ENCODE measurements at regions not wholly inside any gene's neighbourhood (a gene's known extent, or its start where the extent isn't known, plus 50 kb on each side); places are given as distances from the start of the nearest gene placed in this dataset.

DNA sequence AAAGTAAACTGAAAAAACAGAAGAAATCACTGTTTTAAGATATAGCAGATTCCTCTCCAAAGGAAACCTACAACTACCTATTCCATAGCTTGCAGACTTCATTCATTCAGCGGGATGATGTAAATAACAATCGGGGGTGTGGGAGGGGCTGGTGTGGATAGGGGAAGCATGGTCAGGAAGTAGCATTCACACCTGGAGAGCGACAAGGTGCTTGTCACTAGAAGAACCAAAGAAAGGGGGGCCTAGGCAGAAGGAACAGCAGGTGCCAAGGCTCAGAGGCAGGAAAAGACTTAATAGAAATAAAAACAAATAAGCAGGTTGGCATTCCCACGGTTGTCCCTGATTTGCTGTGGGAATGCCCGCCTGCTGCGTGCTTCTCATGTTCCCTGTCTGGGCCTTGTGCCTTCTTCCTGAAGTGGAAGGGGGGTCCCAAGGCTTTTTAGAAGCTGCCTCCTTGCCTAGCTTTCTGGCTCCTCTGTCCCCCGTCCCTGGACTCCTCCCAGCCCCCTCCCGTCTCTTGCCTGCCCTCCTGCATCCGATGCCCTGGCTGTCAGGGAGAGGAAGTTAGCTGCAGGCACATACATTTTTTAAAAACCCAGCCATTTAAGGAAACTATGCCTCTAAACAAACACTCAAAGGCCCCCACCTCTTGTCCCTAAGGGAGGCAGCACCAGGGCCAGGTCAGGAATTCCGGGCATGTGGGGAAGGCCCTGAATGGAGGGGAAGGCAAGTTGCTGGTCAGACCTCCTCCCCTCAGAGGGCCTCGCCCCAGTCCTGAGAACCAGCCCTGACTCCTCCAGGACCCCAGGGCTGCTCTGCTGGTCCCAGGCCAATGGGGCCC, 54.7 kb upstream of the PRDM11 start:
- DNase-seq (ENCODE audit: low spot score) = no peak

DNA sequence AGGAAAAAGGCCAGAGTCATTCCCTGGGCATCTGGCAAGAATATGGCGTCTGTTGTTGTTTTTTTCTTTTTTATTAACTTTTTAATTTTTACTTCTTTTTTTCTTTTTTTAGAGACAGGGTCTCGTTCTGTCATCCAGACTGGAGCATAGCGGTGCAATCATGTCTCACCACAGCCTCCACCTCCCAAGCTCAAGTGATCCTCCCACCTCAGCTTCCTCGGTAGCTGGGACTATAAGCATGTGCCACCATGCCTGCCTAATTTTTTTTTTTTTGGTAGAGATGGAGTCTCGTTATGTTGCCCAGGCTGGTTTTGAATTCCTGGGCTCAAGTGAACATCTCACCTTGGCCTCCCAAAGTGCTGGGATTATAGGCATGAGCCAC, 54.0 kb upstream of the PRDM11 start:
- no peak for DNase-seq (ENCODE audit: low spot score)

DNA sequence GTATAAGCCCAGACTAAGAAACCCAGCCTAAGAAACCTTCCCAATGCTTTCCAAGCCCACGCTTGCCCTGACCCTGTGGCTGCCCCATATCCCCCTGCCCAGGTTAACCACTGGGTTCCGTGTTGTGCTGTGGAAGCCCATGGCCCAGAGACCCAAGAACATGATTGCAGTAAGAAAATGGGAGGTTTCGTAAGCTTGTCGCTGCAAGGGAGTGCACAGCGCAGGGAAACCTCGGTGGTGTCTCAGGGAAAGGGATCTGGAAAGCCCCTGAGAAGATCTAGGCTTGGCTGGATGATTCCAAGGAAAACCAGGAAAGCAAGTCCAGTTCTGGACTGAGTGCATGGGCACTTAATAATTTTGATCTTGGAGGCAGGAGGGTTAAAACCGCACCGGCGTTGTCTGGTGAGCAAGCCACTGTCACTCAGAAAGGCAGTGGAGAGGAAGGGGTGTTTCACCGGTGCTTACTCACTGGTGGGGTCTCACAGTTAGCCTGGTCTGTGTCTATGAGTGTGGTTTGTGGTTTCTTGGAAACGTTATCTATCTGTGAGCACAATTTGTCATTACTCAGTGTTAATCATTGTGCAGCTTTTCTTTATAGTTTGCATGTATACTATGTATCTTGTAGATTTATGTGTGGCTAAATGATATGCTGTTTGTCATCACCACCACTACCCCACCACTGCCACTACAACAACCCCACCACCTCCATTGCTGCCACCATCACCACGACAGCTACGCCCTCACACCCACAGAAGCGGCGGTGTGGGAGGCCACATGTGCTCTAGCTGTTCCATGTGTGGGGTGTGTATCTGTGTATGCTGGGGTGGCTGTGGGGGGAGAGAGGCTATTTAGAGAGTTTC, 53.3 kb upstream of the PRDM11 start:
- no peak for DNase-seq (ENCODE audit: low spot score)

DNA sequence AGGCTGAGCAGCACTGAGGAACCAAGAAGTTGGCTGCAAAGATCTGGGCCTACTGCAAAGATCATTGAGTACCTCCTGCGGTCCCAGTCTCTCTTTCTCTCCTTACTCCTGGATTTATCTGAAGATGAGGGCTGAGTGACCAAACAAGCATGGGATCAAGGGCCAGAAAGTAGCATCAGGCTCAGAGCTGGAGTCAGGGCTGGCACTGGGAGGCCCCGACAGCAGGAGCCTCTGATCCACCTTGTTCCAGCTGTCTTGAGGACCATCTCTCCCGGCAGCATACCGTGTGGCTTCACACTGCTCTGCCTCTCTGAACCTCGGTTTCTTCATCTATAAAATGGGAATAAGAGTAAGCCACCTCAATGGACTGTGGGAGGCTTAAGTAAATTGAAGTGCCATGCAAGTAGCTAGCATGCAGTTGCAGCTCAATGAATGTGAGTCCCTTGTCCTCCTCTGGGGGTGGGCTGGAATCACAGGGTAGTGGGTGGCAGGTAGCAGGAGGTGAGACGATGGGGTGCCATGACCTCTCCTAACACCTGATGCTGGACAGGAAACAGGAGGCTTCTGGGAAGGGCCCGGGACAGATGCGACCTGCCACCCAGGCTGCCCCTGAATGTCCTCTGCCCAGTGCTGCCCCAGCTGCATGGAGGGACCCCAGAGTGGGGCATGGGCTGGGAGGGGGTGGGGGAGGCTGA, 52.5 kb upstream of the PRDM11 start:
- no peak for DNase-seq (ENCODE audit: low spot score)

DNA sequence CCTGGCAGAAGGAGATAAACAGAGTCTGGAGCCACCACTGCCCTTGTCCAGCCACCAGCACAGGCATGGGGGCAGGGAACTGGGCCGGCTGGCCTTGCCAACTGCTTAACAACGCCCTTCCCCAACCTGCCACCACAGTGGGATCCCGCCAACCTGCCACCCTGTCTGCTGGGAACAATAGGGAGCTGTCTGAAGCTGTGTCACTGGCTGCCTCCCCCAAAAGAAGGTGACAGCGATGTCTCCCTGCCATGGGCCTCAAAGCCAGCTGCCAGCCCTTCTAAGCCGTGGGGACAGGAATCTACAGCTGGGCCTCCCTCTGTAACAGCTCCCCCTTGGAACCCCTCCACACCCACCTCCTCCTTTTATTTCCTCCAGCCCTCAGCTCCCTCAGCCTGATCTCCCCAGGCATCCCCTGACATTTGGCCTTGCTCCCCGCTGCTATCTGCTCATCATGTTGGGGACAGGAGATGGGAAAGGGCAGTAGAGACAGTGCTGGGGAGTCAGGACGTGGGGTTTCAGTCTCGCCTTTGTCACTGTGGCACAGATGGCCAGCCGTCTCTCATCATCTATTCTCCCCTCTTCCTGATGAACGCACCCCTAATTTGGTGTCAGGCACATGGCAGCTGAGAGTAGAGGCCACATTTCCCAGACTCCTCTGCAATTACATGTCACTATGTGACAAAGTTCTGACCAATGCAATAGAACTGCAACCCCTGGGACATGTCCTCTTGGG, 51.3 kb upstream of the PRDM11 start:
- DNase-seq (ENCODE audit: low spot score) = no peak

DNA sequence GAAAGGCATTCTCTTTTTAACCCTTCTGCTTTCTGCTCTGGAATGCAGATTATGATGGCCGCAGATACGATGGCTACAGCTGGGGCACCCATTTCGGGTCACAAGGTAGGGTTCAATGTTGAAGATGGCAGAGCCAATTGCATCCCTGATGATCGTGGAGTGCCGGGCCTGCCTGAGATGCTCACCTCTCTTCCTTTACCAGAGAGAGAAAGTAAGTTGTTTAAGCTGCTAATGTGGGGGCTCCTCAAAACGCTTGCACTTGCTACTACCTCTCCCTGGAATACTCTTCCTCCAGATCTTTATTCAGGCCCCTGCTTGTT, 50.8 kb upstream of the PRDM11 start:
- DNase-seq (ENCODE audit: low spot score) = no peak

DNA sequence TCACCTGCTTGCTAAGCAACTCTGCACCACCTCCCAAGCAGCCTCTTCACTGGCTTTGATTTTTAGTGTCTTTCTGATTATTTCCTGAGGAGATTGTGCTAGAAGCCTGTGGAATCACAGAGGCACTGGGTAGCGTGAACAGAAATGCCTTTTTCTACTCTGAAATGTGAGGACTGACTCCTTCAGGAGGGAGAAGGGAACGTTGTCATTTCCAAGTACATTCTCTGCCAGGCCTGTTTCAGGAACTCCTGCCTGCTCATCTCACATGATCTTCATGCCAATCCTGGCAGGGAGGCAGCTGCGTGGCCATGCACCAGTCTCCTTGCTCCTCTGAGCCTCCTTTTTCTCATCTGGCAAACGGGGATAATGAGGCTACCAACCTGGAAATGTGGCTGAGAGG, 49.8 kb upstream of the PRDM11 start:
- DNase-seq (ENCODE audit: low spot score) = no peak
